Activated naive CD8-positive, alpha-beta T cell treated with anti-CD3 and anti-CD28 coated beads, Interleukin-2, amount 10 ng/mL, durations not matched to agents 7 days and 5 days (primary cell): ENCODE measurements at regions not wholly inside any gene's neighbourhood (a gene's known extent, or its start where the extent isn't known, plus 50 kb on each side); places are given as distances from the start of the nearest gene placed in this dataset.

Experiments
- ATAC-seq: fragments of 150-1000 bp; cut with Tn5 transposase; one replicate; pipeline ENCODE4 v1.10.0; 2021; ENCODE audit warnings: low read depth, moderate library complexity
- POLR2A ChIA-PET: fragments of 350-600 bp; sonication (Branson Sonifier 250); formaldehyde crosslinking; loops from one replicate; lab custom pipeline; 2021; ENCODE audit warnings: antibody characterized with exemption; lab: Charles Lee
- DNase-seq: peaks from one replicate; pipeline ENCODE4 v3.0.0; 2021
- H3K27ac Mint-ChIP-seq: one replicate; pipeline ENCODE4 v1.8.0; 2022; ENCODE audit warnings: mild to moderate bottlenecking, mixed read lengths
- H3K27me3 Mint-ChIP-seq: one replicate; pipeline ENCODE4 v1.8.0; 2022; ENCODE audit warnings: mild to moderate bottlenecking, moderate library complexity, mixed read lengths
- H3K36me3 Mint-ChIP-seq: one replicate; pipeline ENCODE4 v1.8.0; 2021; ENCODE audit warnings: mild to moderate bottlenecking, mixed read lengths
- H3K4me1 Mint-ChIP-seq: one replicate; pipeline ENCODE4 v1.8.0; 2021; ENCODE audit warnings: mixed read lengths
- H3K4me3 Mint-ChIP-seq: one replicate; pipeline ENCODE4 v1.8.0; 2022; ENCODE audit warnings: mild to moderate bottlenecking, moderate library complexity, mixed read lengths
- H3K9me3 Mint-ChIP-seq: one replicate; pipeline ENCODE4 v1.8.0; 2021; ENCODE audit warnings: mixed read lengths

GRCh38 chr4:138741766-138742377 lies 273.7 kb upstream of the NOCT start:
- H3K27me3 Mint-ChIP-seq: no peaks in the 10 kb centered on the region
- no peaks in the 10 kb centered on the region for H3K36me3 Mint-ChIP-seq
- H3K4me3 Mint-ChIP-seq: no peak overlapping the region
- no peak overlapping the region for H3K27ac Mint-ChIP-seq
- peaks cover 2% of the 10 kb centered on the region for H3K9me3 Mint-ChIP-seq
- DNase-seq (no peak), ATAC-seq (no peak)
- no peaks in the 10 kb centered on the region for H3K4me1 Mint-ChIP-seq
- POLR2A ChIA-PET: no interaction called here

GRCh38 chr4:138740816-138741745 lies 274.5 kb upstream of the NOCT start:
- no peak overlapping the region for H3K4me3 Mint-ChIP-seq

GRCh38 chr4:138736362-138736761 lies 279.2 kb upstream of the NOCT start:
- Mint-ChIP-seq H3K9me3 (peaks cover 2% of the 10 kb centered on the region), H3K27me3 (peaks cover 2% of the 10 kb centered on the region), H3K36me3 (no peaks in the 10 kb centered on the region), H3K4me3 (no peak overlapping the region), H3K27ac (no peak overlapping the region), H3K4me1 (no peaks in the 10 kb centered on the region)
- POLR2A ChIA-PET: no interaction called here
- DNase-seq (no peak), ATAC-seq (no peak)

More at GRCh38 chr4:138740816-138741745, 274.5 kb upstream of the NOCT start:
- POLR2A ChIA-PET: no interaction called here
- peaks cover 2% of the 10 kb centered on the region for H3K27me3 Mint-ChIP-seq
- no peak overlapping the region for H3K27ac Mint-ChIP-seq
- no peaks in the 10 kb centered on the region for H3K4me1 Mint-ChIP-seq
- no peak for DNase-seq
- H3K36me3 Mint-ChIP-seq: no peaks in the 10 kb centered on the region
- no peak for ATAC-seq
- H3K9me3 Mint-ChIP-seq: peaks cover 2% of the 10 kb centered on the region

- ATAC-seq (no peak), DNase-seq (no peak)
- Mint-ChIP-seq H3K9me3 (no peaks in the 10 kb centered on the region), H3K4me3 (no peak overlapping the region), H3K27me3 (peaks cover 2% of the 10 kb centered on the region), H3K27ac (no peak overlapping the region), H3K36me3 (no peaks in the 10 kb centered on the region), H3K4me1 (no peaks in the 10 kb centered on the region)
- POLR2A ChIA-PET: no interaction called here
Measured at GRCh38 chr4:138734746-138735145, 280.8 kb upstream of the NOCT start.

GRCh38 chr4:138728566-138728965 lies 287.0 kb upstream of the NOCT start:
- no peak overlapping the region for H3K27ac Mint-ChIP-seq
- POLR2A ChIA-PET: no interaction called here
- no peak for DNase-seq
- H3K27me3 Mint-ChIP-seq: peaks cover 4% of the 10 kb centered on the region
- no peak overlapping the region for H3K4me3 Mint-ChIP-seq
- H3K4me1 Mint-ChIP-seq: no peaks in the 10 kb centered on the region
- no peaks in the 10 kb centered on the region for H3K36me3 Mint-ChIP-seq
- no peak for ATAC-seq
- H3K9me3 Mint-ChIP-seq: no peaks in the 10 kb centered on the region

GRCh38 chr4:138727731-138728130 lies 287.9 kb upstream of the NOCT start:
- DNase-seq: no peak
- Mint-ChIP-seq H3K27me3 (peaks cover 10% of the 10 kb centered on the region), H3K4me1 (no peaks in the 10 kb centered on the region), H3K36me3 (no peaks in the 10 kb centered on the region), H3K27ac (no peak overlapping the region), H3K4me3 (no peak overlapping the region), H3K9me3 (no peaks in the 10 kb centered on the region)
- POLR2A ChIA-PET: no interaction called here
- no peak for ATAC-seq

- POLR2A ChIA-PET: no interaction called here
- H3K27ac Mint-ChIP-seq: no peak overlapping the region
- ATAC-seq (no peak), DNase-seq (no peak)
- H3K9me3 Mint-ChIP-seq: no peaks in the 10 kb centered on the region
- no peak overlapping the region for H3K4me3 Mint-ChIP-seq
- H3K36me3 Mint-ChIP-seq: no peaks in the 10 kb centered on the region
- H3K4me1 Mint-ChIP-seq: no peaks in the 10 kb centered on the region
- H3K27me3 Mint-ChIP-seq: peaks cover 14% of the 10 kb centered on the region
Measured at GRCh38 chr4:138724530-138724929, 291.1 kb upstream of the NOCT start.

- POLR2A ChIA-PET: no interaction called here
- Mint-ChIP-seq H3K36me3 (no peaks in the 10 kb centered on the region), H3K4me1 (no peaks in the 10 kb centered on the region), H3K27ac (no peak overlapping the region), H3K27me3 (no peaks in the 10 kb centered on the region), H3K4me3 (no peak overlapping the region), H3K9me3 (no peaks in the 10 kb centered on the region)
- no peak for DNase-seq
- no peak for ATAC-seq
Measured at GRCh38 chr4:138716559-138717335, 298.8 kb upstream of the NOCT start.

- no peak for DNase-seq
- no peak overlapping the region for H3K27ac Mint-ChIP-seq
- no peak overlapping the region for H3K4me3 Mint-ChIP-seq
- H3K9me3 Mint-ChIP-seq: no peaks in the 10 kb centered on the region
- H3K27me3 Mint-ChIP-seq: no peaks in the 10 kb centered on the region
- no peaks in the 10 kb centered on the region for H3K4me1 Mint-ChIP-seq
- no peaks in the 10 kb centered on the region for H3K36me3 Mint-ChIP-seq
- no peak for ATAC-seq
- POLR2A ChIA-PET: no interaction called here
Measured at GRCh38 chr4:138710297-138710696, 305.3 kb upstream of the NOCT start.

- Mint-ChIP-seq H3K4me1 (no peaks in the 10 kb centered on the region), H3K36me3 (no peaks in the 10 kb centered on the region), H3K4me3 (no peak overlapping the region), H3K9me3 (no peaks in the 10 kb centered on the region), H3K27ac (no peak overlapping the region), H3K27me3 (no peaks in the 10 kb centered on the region)
- DNase-seq: no peak
- ATAC-seq: no peak
- POLR2A ChIA-PET: no interaction called here
Measured at GRCh38 chr4:138709859-138710258, 305.7 kb upstream of the NOCT start.

GRCh38 chr4:138707746-138708677 lies 307.6 kb upstream of the NOCT start:
- DNase-seq (no peak), ATAC-seq (no peak)
- no peak overlapping the region for H3K27ac Mint-ChIP-seq
- H3K27me3 Mint-ChIP-seq: no peaks in the 10 kb centered on the region
- H3K9me3 Mint-ChIP-seq: no peaks in the 10 kb centered on the region
- POLR2A ChIA-PET: no interaction called here
- no peaks in the 10 kb centered on the region for H3K4me1 Mint-ChIP-seq
- no peak overlapping the region for H3K4me3 Mint-ChIP-seq
- no peaks in the 10 kb centered on the region for H3K36me3 Mint-ChIP-seq

GRCh38 chr4:138706201-138706600 lies 309.4 kb upstream of the NOCT start:
- Mint-ChIP-seq H3K4me3 (no peak overlapping the region), H3K27me3 (no peaks in the 10 kb centered on the region), H3K27ac (no peak overlapping the region), H3K4me1 (no peaks in the 10 kb centered on the region), H3K36me3 (no peaks in the 10 kb centered on the region), H3K9me3 (no peaks in the 10 kb centered on the region)
- no peak for ATAC-seq
- DNase-seq: no peak
- POLR2A ChIA-PET: no interaction called here
